ENCODE measurements at regions not wholly inside any gene's neighbourhood (a gene's known extent, or its start where the extent isn't known, plus 50 kb on each side); places are given as distances from the start of the nearest gene placed in this dataset.
"Not testable (repeated sequence)": the region's sequence is repeated elsewhere in the genome, so short reads cannot be mapped to it uniquely, and the experiment has no call there.

- not testable (repeated sequence) for DNase-seq (ENCODE audit: low read depth)
Measured at GRCh38 chr12:74269355-74269754, 268.3 kb upstream of the ATXN7L3B start.

GRCh38 chr12:74280156-74280655 lies 257.4 kb upstream of the ATXN7L3B start:
- no peak for DNase-seq (ENCODE audit: low read depth)

- DNase-seq (ENCODE audit: low read depth) = not testable (repeated sequence)
Measured at GRCh38 chr12:74281401-74282180, 256.0 kb upstream of the ATXN7L3B start.

GRCh38 chr12:74283646-74284045 lies 254.0 kb upstream of the ATXN7L3B start:
- no peak for DNase-seq (ENCODE audit: low read depth)

GRCh38 chr12:74285773-74286172 lies 251.9 kb upstream of the ATXN7L3B start:
- DNase-seq (ENCODE audit: low read depth) = no peak

- DNase-seq (ENCODE audit: low read depth) = no peak
Measured at GRCh38 chr12:74286254-74286653, 251.4 kb upstream of the ATXN7L3B start.

- DNase-seq (ENCODE audit: low read depth) = no peak
Measured at GRCh38 chr12:74292351-74293194, 245.1 kb upstream of the ATXN7L3B start.

GRCh38 chr12:74293689-74294131 lies 243.9 kb upstream of the ATXN7L3B start:
- DNase-seq (ENCODE audit: low read depth) = no peak

- DNase-seq (ENCODE audit: low read depth) = peak; percentile 27
Measured at GRCh38 chr12:74317078-74317601, 220.5 kb upstream of the ATXN7L3B start.

GRCh38 chr12:74317741-74318140 lies 219.9 kb upstream of the ATXN7L3B start:
- DNase-seq (ENCODE audit: low read depth) = no peak

- no peak for DNase-seq (ENCODE audit: low read depth)
Measured at GRCh38 chr12:74319886-74320285, 217.7 kb upstream of the ATXN7L3B start.

- DNase-seq (ENCODE audit: low read depth) = no peak
Measured at GRCh38 chr12:74321381-74321780, 216.3 kb upstream of the ATXN7L3B start.

GRCh38 chr12:74322792-74323191 lies 214.8 kb upstream of the ATXN7L3B start:
- DNase-seq (ENCODE audit: low read depth) = no peak

GRCh38 chr12:74328623-74329022 lies 209.0 kb upstream of the ATXN7L3B start:
- DNase-seq (ENCODE audit: low read depth) = no peak

- DNase-seq (ENCODE audit: low read depth) = peak; percentile 15
Measured at GRCh38 chr12:74334780-74335179, 202.9 kb upstream of the ATXN7L3B start.

- peak; percentile 10 for DNase-seq (ENCODE audit: low read depth)
Measured at GRCh38 chr12:74337951-74338350, 199.7 kb upstream of the ATXN7L3B start.

GRCh38 chr12:74339211-74339610 lies 198.4 kb upstream of the ATXN7L3B start:
- DNase-seq (ENCODE audit: low read depth) = no peak

GRCh38 chr12:74349925-74350324 lies 187.7 kb upstream of the ATXN7L3B start:
- no peak for DNase-seq (ENCODE audit: low read depth)

GRCh38 chr12:74365178-74365964 lies 172.3 kb upstream of the ATXN7L3B start:
- peak; percentile 38 for DNase-seq (ENCODE audit: low read depth)

GRCh38 chr12:74370608-74371216 lies 166.9 kb upstream of the ATXN7L3B start:
- DNase-seq (ENCODE audit: low read depth) = no peak

- no peak for DNase-seq (ENCODE audit: low read depth)
Measured at GRCh38 chr12:74379114-74379513, 158.5 kb upstream of the ATXN7L3B start.

All from amniotic epithelial cell (primary cell).